H1 (cell line): ENCODE measurements at regions not wholly inside any gene's neighbourhood (a gene's known extent, or its start where the extent isn't known, plus 50 kb on each side); places are given as distances from the start of the nearest gene placed in this dataset.

Experiments
- CTCF ChIA-PET: fragments of 300-600 bp; sonication (Branson Sonifier 250); formaldehyde crosslinking; loops from one replicate; lab custom pipeline; 2021; ENCODE audit not compliant: partially characterized antibody; lab: Charles Lee
- POLR2A ChIA-PET: fragments of 300-600 bp; sonication (Branson Sonifier 250); formaldehyde crosslinking; loops from one replicate; lab custom pipeline; 2021; ENCODE audit warnings: inconsistent platforms; ENCODE audit not compliant: partially characterized antibody; lab: Charles Lee
- DNase-seq, 2 experiments: peaks; one replicate each; pipeline versions ENCODE4 v3.0.0 to v3.0.0-alpha.2; 2010 to 2022; ENCODE audit warnings: low spot score in 2 of 2, low read depth in 1 of 2, mixed read lengths in 1 of 2
- FAIRE-seq: peaks from 2 replicates; lab custom pipeline; 2011; peaks lifted over from hg19 to GRCh38; lab: Jason Lieb, UNC
- H2AFZ ChIP-seq: 2 replicates; pipeline ENCODE4 v1.8.1; 2012; ENCODE audit warnings: low read length, inconsistent platforms
- H2AK5ac ChIP-seq: 2 replicates; pipeline ENCODE4 v1.6.1; 2013; ENCODE audit warnings: low read depth, low read length
- H2BK120ac ChIP-seq: replicated peaks from 2 replicates; pipeline ENCODE3; 2013; ENCODE audit warnings: low read depth, low read length, inconsistent platforms
- H2BK12ac ChIP-seq: 2 replicates; pipeline ENCODE4 v1.6.1; 2013; ENCODE audit warnings: low read depth, low read length
- H2BK15ac ChIP-seq: 2 replicates; pipeline ENCODE4 v1.6.1; 2013; ENCODE audit warnings: low read length
- H2BK20ac ChIP-seq: 2 replicates; pipeline ENCODE4 v1.6.1; 2013; ENCODE audit warnings: low read length
- H2BK5ac ChIP-seq: 2 replicates; pipeline ENCODE4 v1.6.1; 2013; ENCODE audit warnings: low read depth, low read length
- H3K14ac ChIP-seq: 2 replicates; pipeline ENCODE4 v1.6.1; 2013; ENCODE audit warnings: inconsistent platforms; ENCODE audit not compliant: insufficient read length
- H3K18ac ChIP-seq: 2 replicates; pipeline ENCODE4 v1.6.1; 2013; ENCODE audit warnings: low read length; ENCODE audit errors: extremely low read depth
- H3K23ac ChIP-seq: 2 replicates; pipeline ENCODE4 v1.6.1; 2013; ENCODE audit warnings: inconsistent platforms; ENCODE audit not compliant: insufficient read length
- H3K23me2 ChIP-seq: 2 replicates; pipeline ENCODE4 v1.6.1; 2013; ENCODE audit warnings: low read depth, low read length
- H3K27ac ChIP-seq: 2 replicates; pipeline ENCODE4 v1.6.1; 2011; ENCODE audit warnings: low read depth, low read length, inconsistent platforms
- H3K27me3 ChIP-seq, 4 experiments: replicated peaks in 1 of 4; 1 replicate in 1 of 4; 2 replicates in 3 of 4; pipeline versions ENCODE4 v1.6.1 to v1.8.1; 2011 to 2013; ENCODE audit warnings: low read length in 3 of 4, mild to moderate bottlenecking in 3 of 4, inconsistent platforms in 2 of 4, mixed read lengths in 2 of 4, moderate library complexity in 1 of 4; ENCODE audit not compliant: control insufficient read depth in 3 of 4, insufficient read depth in 3 of 4; ENCODE audit errors: extremely low read depth in 1 of 4
- H3K36me3 ChIP-seq, 4 experiments: 2 replicates each; pipeline versions ENCODE4 v1.6.1 to v1.8.1; 2011 to 2013; ENCODE audit warnings: mild to moderate bottlenecking in 4 of 4, low read length in 3 of 4, moderate library complexity in 2 of 4, control low read depth in 1 of 4, inconsistent platforms in 1 of 4; ENCODE audit not compliant: insufficient read depth in 4 of 4, control insufficient read depth in 2 of 4
- H3K4ac ChIP-seq: replicated peaks from 2 replicates; pipeline ENCODE3; 2013; ENCODE audit warnings: low read length, low read depth, mixed read lengths, inconsistent platforms; ENCODE audit not compliant: insufficient read length
- H3K4me1 ChIP-seq, 4 experiments: replicated peaks in 1 of 4; 1 replicate in 1 of 4; 2 replicates in 3 of 4; pipeline versions ENCODE4 v1.6.1 to v1.8.1; 2011 to 2013; ENCODE audit warnings: low read length in 3 of 4, inconsistent platforms in 2 of 4, mixed read lengths in 1 of 4; ENCODE audit not compliant: insufficient read depth in 4 of 4, control insufficient read depth in 3 of 4
- H3K4me2 ChIP-seq, 2 experiments: 2 replicates each; pipeline versions ENCODE4 v1.6.1 to v1.8.1; 2011 to 2013; ENCODE audit warnings: low read depth in 2 of 2, low read length in 2 of 2, control low read depth in 1 of 2, inconsistent platforms in 1 of 2, mild to moderate bottlenecking in 1 of 2; ENCODE audit not compliant: insufficient read depth in 1 of 2
- H3K4me3 ChIP-seq, 4 experiments: fragments of 200-600, 300-600 bp in 1 of 4; sonication (generic), shearing (Covaris generic), sonication (Bioruptor Twin) in 1 of 4; 2 replicates each; pipeline versions ENCODE4 v1.5.1 to v1.8.1; 2011 to 2016; ENCODE audit warnings: low read length in 4 of 4, low read depth in 3 of 4, control low read depth in 2 of 4, inconsistent platforms in 2 of 4, mild to moderate bottlenecking in 2 of 4, mixed read lengths in 1 of 4, moderate library complexity in 1 of 4; ENCODE audit not compliant: insufficient read depth in 2 of 4; ENCODE audit errors: extremely low read depth in 1 of 4
- H3K56ac ChIP-seq: replicated peaks from 2 replicates; pipeline ENCODE3; 2013; ENCODE audit warnings: low read depth, mild to moderate bottlenecking, mixed read lengths, low read length, inconsistent platforms; ENCODE audit not compliant: insufficient read length
- H3K79me1 ChIP-seq: 2 replicates; pipeline ENCODE4 v1.6.1; 2013; ENCODE audit warnings: low read depth, low read length, control low read depth
- H3K79me2 ChIP-seq, 2 experiments: 2 replicates each; pipeline versions ENCODE4 v1.6.1 to v1.8.1; 2012 to 2013; ENCODE audit warnings: low read length in 2 of 2, mild to moderate bottlenecking in 2 of 2, inconsistent platforms in 1 of 2; ENCODE audit not compliant: insufficient read depth in 2 of 2, control insufficient read depth in 1 of 2
- H3K9ac ChIP-seq, 4 experiments: replicated peaks in 1 of 4; 1 replicate in 1 of 4; 2 replicates in 3 of 4; pipeline versions ENCODE4 v1.6.1 to v1.8.1; 2011 to 2013; ENCODE audit warnings: low read depth in 3 of 4, low read length in 3 of 4, control low read depth in 2 of 4, mild to moderate bottlenecking in 2 of 4, moderate library complexity in 2 of 4, inconsistent platforms in 1 of 4; ENCODE audit errors: extremely low read depth in 1 of 4
- H3K9me3 ChIP-seq, 2 experiments: 2 replicates each; pipeline versions ENCODE4 v1.6.1 to v1.8.1; 2012 to 2013; ENCODE audit warnings: mild to moderate bottlenecking in 2 of 2, moderate library complexity in 2 of 2, control low read depth in 1 of 2, inconsistent platforms in 1 of 2, low read depth in 1 of 2, low read length in 1 of 2, mixed read lengths in 1 of 2; ENCODE audit not compliant: insufficient read depth in 2 of 2
- H4K20me1 ChIP-seq, 2 experiments: replicated peaks in 1 of 2; 2 replicates each; pipeline versions ENCODE3 to v1.8.1; 2011 to 2013; ENCODE audit warnings: inconsistent platforms in 2 of 2, low read length in 2 of 2, mild to moderate bottlenecking in 1 of 2; ENCODE audit not compliant: insufficient read depth in 2 of 2, control insufficient read depth in 1 of 2
- H4K5ac ChIP-seq: 2 replicates; pipeline ENCODE4 v1.6.1; 2013; ENCODE audit warnings: low read length, low read depth, mixed read lengths, inconsistent platforms; ENCODE audit not compliant: insufficient read length
- H4K8ac ChIP-seq: 2 replicates; pipeline ENCODE4 v1.8.0; 2013; ENCODE audit warnings: mild to moderate bottlenecking, moderate library complexity, low read length, inconsistent platforms; ENCODE audit not compliant: insufficient read depth; ENCODE audit errors: extremely low read depth
- H4K91ac ChIP-seq: replicated peaks from 2 replicates; pipeline ENCODE3; 2013; ENCODE audit warnings: low read length, mixed read lengths, inconsistent platforms; ENCODE audit not compliant: insufficient read length
- BCL11A ChIP-seq, 2 experiments: IDR thresholded peaks; one replicate each; pipeline ENCODE4 v1.6.1; 2011; ENCODE audit warnings: low read depth in 2 of 2, low read length in 2 of 2, mild to moderate bottlenecking in 2 of 2
- JUND ChIP-seq: IDR thresholded peaks from 2 replicates; pipeline ENCODE4 v1.6.1; 2011; ENCODE audit warnings: mild to moderate bottlenecking, improper control_type of control experiment, low read length
- KDM4A ChIP-seq: IDR thresholded peaks from one replicate; pipeline ENCODE4 v1.7.1; 2012; ENCODE audit warnings: low read depth, mild to moderate bottlenecking, moderate library complexity, low read length, inconsistent platforms; ENCODE audit not compliant: severe bottlenecking
- MAX ChIP-seq: IDR thresholded peaks from 2 replicates; pipeline ENCODE4 v1.6.1; 2012; ENCODE audit warnings: inconsistent platforms
- PHF8 ChIP-seq: fragments of 200-600 bp; sonication (generic); conservative IDR thresholded peaks from 2 replicates; pipeline ENCODE4 v1.7.1; 2012; ENCODE audit warnings: low read depth, mild to moderate bottlenecking, inconsistent platforms, low read length, moderate library complexity
- POLR2AphosphoS5 ChIP-seq: IDR thresholded peaks from 2 replicates; pipeline ENCODE4 v1.6.1; 2011; ENCODE audit warnings: low read depth, low read length
- RNF2 ChIP-seq: fragments of 200-900, 300-1000 bp; sonication (generic); IDR thresholded peaks from 2 replicates; pipeline ENCODE4 v1.7.1; 2016; ENCODE audit warnings: borderline replicate concordance, low read depth, mild to moderate bottlenecking, antibody characterized with exemption, low read length; ENCODE audit not compliant: poor library complexity, severe bottlenecking; ENCODE audit errors: missing control alignments
- WGBS, 2 experiments: shearing (Covaris generic) in 1 of 2; methylation state at CpG; one replicate each; pipeline versions ENCODE4 v1.1.6 to v1.1.7; 2013 to 2015; ENCODE audit warnings: low lambda C conversion rate in 2 of 2, mixed read lengths in 2 of 2, inconsistent platforms in 1 of 2, low coverage in 1 of 2, missing lambda C conversion rate in 1 of 2; ENCODE audit not compliant: insufficient replicate concordance in 2 of 2, insufficient coverage in 1 of 2, insufficient read length in 1 of 2; ENCODE audit errors: extremely low coverage in 1 of 2, missing lambda C conversion rate in 1 of 2; 5-methylcytosine and 5-hydroxymethylcytosine counted together

GRCh38 chr7:18191862-18192625 lies 164.4 kb upstream of the PRPS1L1 start:
- DNase-seq (no peak), FAIRE-seq (no peak)
- Histone ChIP-seq H3K4me1 (no peaks in the 10 kb centered on the region), H3K36me3 (no peaks in the 10 kb centered on the region), H2BK120ac (no peak overlapping the region), H3K27me3 (no peaks in the 10 kb centered on the region), H3K23me2 (no peaks in the 10 kb centered on the region; the same call in 1 of the 2 replicates), H3K4ac (no peak overlapping the region), H3K4me3 (no peak overlapping the region), H3K18ac (no peak overlapping the region), H2BK12ac (no peak overlapping the region), H4K20me1 (no peaks in the 10 kb centered on the region), H4K5ac (no peak overlapping the region), H3K79me1 (no peaks in the 10 kb centered on the region), H3K9me3 (no peaks in the 10 kb centered on the region), H2BK15ac (no peak overlapping the region), H2BK20ac (no peak overlapping the region), H3K27ac (no peak overlapping the region), H3K14ac (no peak overlapping the region), H4K8ac (no peak overlapping the region), H3K23ac (no peak overlapping the region), H3K9ac (no peak overlapping the region), H2AK5ac (no peak overlapping the region), H3K79me2 (no peaks in the 10 kb centered on the region), H2BK5ac (no peak overlapping the region), H3K56ac (no peak overlapping the region), H3K4me2 (no peak overlapping the region), H2AFZ (no peak overlapping the region), H4K91ac (no peak overlapping the region)
- CTCF ChIA-PET, result interaction anchor here (0.7 to 1.7 kb wide), 2 partner anchors 9 to 104 kb away, joined by 3 to 5 read pairs; no protein-coding TSS in a partner anchor
- POLR2A ChIA-PET, result no interaction called here
- TF ChIP-seq MAX (no peak), JUND (no peak), RNF2 (no peak), BCL11A (IDR thresholded peaks at IDR 0.05; ENCODE audit: low read depth in 2 of 2, low read length in 2 of 2) (no peak), PHF8 (no peak), KDM4A (no peak), POLR2AphosphoS5 (no peak)
- WGBS, 2 experiments, result 83% methylated on average over 8 of the region's 8 CpGs; no CpG with 5 or more reads in 1 of the 2 experiments
